Esophagus squamous epithelium (tissue), 5 donors: ENCODE measurements at regions not wholly inside any gene's neighbourhood (a gene's known extent, or its start where the extent isn't known, plus 50 kb on each side); places are given as distances from the start of the nearest gene placed in this dataset.

Experiments used
- DNase-seq: peaks from one replicate; lab custom pipeline; 2025; lab: John Stamatoyannopoulos, UW
- H3K27ac ChIP-seq, 4 donors: fragments of 200-600 bp; sonication (generic); one replicate each; pipeline ENCODE4 v1.5.1; 2016 to 2019; ENCODE audit warnings: mild to moderate bottlenecking in 1 of 4
- H3K27me3 ChIP-seq, 4 donors: fragments of 200-600 bp; sonication (generic); 1 replicate in 3 of 4; 2 replicates in 1 of 4; pipeline versions ENCODE4 v1.5.1 to v1.6.0; 2017 to 2021; ENCODE audit warnings: antibody characterized with exemption in 1 of 4
- H3K36me3 ChIP-seq, 3 donors: fragments of 200-600 bp; sonication (generic); one replicate each; pipeline ENCODE4 v1.5.1; 2016 to 2019
- H3K4me1 ChIP-seq, 3 donors: fragments of 200-600 bp; sonication (generic); one replicate each; pipeline ENCODE4 v1.5.1; 2017 to 2019
- H3K4me3 ChIP-seq, 4 donors: fragments of 200-600 bp; sonication (generic); 1 replicate in 3 of 4; 2 replicates in 1 of 4; pipeline ENCODE4 v1.5.1; 2016 to 2019; ENCODE audit warnings: mild to moderate bottlenecking in 2 of 4, moderate library complexity in 1 of 4
- H3K9me3 ChIP-seq, 3 donors: fragments of 200-600 bp; sonication (generic); one replicate each; pipeline ENCODE4 v1.5.1; 2016 to 2019
- POLR2A ChIP-seq, 4 donors: fragments of 450-650 bp; IDR thresholded peaks; one replicate each; pipeline ENCODE4 v1.6.1; 2017; ENCODE audit warnings: antibody characterized with exemption in 4 of 4, mild to moderate bottlenecking in 4 of 4, moderate library complexity in 3 of 4
- WGBS, 2 donors: methylation state at CpG; one replicate each; pipeline ENCODE4 v1.1.5; 2018; 5-methylcytosine and 5-hydroxymethylcytosine counted together
- intact Hi-C: fragments of 100-400 bp; cut with DNase I; formaldehyde crosslinking; loops from one replicate; pipeline ENCODE4 v1.15.0; 2022
- TF ChIP-seq, protein P1 (sequence below), 6 experiments: fragments of 450-650 bp in 4 of 6; fragments of 200-600 bp in 2 of 6; sonication (generic) in 2 of 6; IDR thresholded peaks; one replicate each; pipeline ENCODE4 v1.5.1; 2016 to 2019; ENCODE audit warnings: antibody characterized with exemption in 6 of 6, mild to moderate bottlenecking in 4 of 6, moderate library complexity in 4 of 6
- donor health status: DM: yes; HTN: yes; CAD: no.

DNA sequence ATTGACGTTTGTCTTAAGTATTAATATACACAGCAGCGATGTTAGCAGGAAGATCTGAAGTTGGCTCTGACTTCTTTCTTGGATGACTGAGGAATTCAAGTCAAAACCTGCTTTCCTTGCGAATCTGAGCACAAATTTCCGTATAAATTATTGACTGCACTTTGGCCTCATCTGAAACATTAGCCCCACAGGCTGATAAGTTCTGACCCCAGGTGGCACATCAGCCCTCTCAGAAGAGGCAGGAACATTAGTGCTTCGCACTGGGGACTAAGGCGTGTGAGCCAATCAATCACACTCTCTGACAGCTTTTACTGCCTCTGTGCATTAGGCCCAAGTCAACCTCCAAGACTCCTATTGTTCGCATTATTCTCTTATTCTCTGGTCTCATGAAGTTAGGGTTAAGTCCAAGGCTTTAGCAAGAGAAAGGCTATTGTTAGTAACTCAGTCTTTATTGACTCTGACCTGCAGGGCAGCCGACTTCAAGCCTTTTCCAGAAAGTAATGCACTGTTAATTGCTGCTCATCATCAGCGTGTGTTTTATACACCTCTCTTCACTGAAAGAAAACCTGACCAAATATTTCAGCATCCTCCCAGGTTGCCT, 84.2 kb downstream of the ZNF608 start:
- TF ChIP-seq, protein P1, sequence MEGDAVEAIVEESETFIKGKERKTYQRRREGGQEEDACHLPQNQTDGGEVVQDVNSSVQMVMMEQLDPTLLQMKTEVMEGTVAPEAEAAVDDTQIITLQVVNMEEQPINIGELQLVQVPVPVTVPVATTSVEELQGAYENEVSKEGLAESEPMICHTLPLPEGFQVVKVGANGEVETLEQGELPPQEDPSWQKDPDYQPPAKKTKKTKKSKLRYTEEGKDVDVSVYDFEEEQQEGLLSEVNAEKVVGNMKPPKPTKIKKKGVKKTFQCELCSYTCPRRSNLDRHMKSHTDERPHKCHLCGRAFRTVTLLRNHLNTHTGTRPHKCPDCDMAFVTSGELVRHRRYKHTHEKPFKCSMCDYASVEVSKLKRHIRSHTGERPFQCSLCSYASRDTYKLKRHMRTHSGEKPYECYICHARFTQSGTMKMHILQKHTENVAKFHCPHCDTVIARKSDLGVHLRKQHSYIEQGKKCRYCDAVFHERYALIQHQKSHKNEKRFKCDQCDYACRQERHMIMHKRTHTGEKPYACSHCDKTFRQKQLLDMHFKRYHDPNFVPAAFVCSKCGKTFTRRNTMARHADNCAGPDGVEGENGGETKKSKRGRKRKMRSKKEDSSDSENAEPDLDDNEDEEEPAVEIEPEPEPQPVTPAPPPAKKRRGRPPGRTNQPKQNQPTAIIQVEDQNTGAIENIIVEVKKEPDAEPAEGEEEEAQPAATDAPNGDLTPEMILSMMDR (IDR thresholded peaks at IDR 0.05) = no peak
- TF ChIP-seq POLR2A (IDR thresholded peaks at IDR 0.05) = no peak
- Histone ChIP-seq H3K4me1 (peaks cover 18 to 67% (median 48%) of the 10 kb centered on the region in 3 donors), H3K4me3 (no peak overlapping the region), H3K36me3 (no peaks in the 10 kb centered on the region), H3K27ac (peak overlapping the region in 2 of 4 donors; percentile 26 to 32), H3K9me3 (no peaks in the 10 kb centered on the region), H3K27me3 (no peaks in the 10 kb centered on the region)
- no peak for DNase-seq
- intact Hi-C loops = no loop called here
- WGBS, 2 donors = 38 to 58% methylated on average over 9 of the region's 9 CpGs

DNA sequence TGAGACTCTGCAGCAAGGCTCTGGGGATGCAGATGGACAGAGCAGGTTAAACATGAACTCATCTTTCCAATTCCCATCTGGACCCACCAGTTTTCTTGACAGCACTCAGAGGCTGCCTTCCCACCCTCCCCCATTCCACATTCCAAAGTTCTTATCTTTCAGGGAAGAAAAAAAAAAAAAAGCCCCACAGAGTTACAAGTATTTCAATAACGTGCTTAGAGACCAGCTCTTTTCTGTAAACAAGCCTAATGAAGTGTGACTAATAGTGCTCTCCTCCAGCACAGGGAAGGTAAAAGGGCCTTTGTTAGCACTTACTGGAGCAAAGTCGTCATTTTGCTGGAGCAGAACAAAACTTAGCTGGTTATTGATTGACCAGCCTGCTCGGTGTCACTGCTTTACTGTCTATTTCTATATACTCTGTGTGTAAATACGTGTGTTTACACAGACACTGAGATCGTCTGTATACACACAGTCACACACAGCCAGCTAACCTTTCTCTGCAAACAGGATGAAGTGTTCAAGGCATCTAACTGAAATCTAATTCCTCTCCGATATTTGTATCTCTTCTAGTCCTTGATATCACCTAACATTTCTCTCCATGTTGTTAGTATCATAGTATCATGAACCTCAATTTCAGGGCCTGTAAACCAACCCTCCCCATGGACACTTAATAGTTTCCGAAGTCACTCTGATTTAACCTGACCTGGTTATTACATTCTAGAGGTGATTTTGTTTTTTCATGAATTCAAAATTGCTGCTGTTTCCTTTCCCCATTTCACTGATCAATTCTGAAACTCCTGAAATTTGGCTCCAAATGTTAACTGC, 84.9 kb downstream of the ZNF608 start:
- no peaks in the 10 kb centered on the region for H3K36me3 ChIP-seq
- intact Hi-C loops = no loop called here
- DNase-seq = no peak
- H3K27me3 ChIP-seq = no peaks in the 10 kb centered on the region
- WGBS, 2 donors = 39 to 42% methylated on average over 7 of the region's 7 CpGs
- no peaks in the 10 kb centered on the region for H3K9me3 ChIP-seq
- no peak overlapping the region for H3K4me3 ChIP-seq
- H3K27ac ChIP-seq = peak overlapping the region in 3 of 4 donors; percentile 26 to 65 (median 32)
- TF ChIP-seq, protein P1 (IDR thresholded peaks at IDR 0.05) = no peak
- TF ChIP-seq POLR2A (IDR thresholded peaks at IDR 0.05) = no peak
- peaks cover 18 to 74% (median 48%) of the 10 kb centered on the region in 3 donors for H3K4me1 ChIP-seq

DNA sequence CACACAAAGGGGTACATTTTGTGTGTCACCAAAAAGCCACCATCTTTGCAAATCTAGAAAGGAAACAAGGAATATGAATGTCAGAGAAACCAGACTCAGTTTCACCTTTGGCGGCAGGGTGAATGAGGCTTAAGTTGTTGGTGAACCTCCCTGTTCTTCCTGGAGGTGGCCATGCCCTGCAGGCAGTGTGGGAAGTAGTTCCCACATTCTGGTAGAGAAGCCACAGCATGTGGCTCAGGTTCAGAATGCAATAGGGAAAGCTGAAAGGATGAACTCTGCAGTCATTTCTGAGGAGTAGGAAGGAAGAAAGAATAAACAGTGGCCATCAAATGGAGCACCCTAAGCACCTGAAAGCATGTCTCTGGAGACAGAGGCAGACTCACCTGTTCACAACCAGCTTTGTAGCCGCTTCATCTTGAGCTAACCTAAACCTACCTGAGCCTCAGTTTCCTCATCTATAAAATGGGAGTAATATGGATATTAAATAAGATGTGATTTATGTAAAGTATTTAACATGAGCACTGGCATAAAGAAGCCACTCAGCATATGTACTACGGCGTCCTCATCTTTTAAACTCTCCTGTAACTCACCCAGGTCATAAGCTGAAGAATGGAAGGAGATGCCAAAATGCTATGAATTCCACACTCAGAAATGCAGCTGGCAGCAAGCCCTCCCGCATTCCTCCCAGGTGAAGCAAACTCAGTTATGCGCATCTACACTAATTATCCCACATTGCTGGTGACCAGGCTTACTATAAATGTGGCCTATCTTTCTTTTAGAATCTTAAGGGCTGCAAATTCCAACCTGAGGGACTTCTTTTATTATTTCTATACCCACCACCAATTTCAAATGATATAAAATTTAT, 86.0 kb downstream of the ZNF608 start:
- peak overlapping the region in 3 of 4 donors; percentile 26 to 32 (median 26) for H3K27ac ChIP-seq
- no peak for TF ChIP-seq POLR2A (IDR thresholded peaks at IDR 0.05)
- TF ChIP-seq, protein P1 (IDR thresholded peaks at IDR 0.05) = no peak
- intact Hi-C loops = no loop called here
- WGBS, 2 donors = 61 to 76% methylated on average over 6 of the region's 6 CpGs
- no peaks in the 10 kb centered on the region for H3K9me3 ChIP-seq
- H3K27me3 ChIP-seq = no peaks in the 10 kb centered on the region
- DNase-seq = no peak
- H3K36me3 ChIP-seq = no peaks in the 10 kb centered on the region
- H3K4me1 ChIP-seq = peaks cover 18 to 85% (median 54%) of the 10 kb centered on the region in 3 donors
- H3K4me3 ChIP-seq = no peak overlapping the region

DNA sequence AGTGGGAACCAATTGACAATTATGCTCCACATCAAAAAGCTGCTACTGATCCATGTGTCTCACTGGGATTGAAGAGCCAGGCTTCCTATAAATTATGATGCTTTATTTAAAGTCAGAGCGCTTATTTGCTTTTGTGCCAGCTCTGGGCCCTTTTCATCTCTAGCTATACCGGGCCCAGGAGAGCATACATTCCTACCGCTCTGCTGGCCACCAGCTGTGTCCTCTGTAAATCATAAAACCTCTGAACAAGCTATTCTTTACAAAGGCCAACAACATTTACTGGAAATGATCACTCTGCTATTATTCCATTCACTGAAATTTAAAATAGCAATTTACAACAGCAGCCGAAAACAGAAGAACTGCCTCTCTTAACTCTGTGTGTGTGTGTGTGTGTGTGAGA, 86.6 kb downstream of the ZNF608 start:
- TF ChIP-seq POLR2A (IDR thresholded peaks at IDR 0.05) = no peak
- TF ChIP-seq, protein P1 (IDR thresholded peaks at IDR 0.05) = no peak
- 78 to 85% methylated on average over 4 of the region's 4 CpGs for WGBS, 2 donors
- intact Hi-C loops = no loop called here
- no peaks in the 10 kb centered on the region for H3K27me3 ChIP-seq
- no peaks in the 10 kb centered on the region for H3K36me3 ChIP-seq
- DNase-seq = no peak
- H3K4me3 ChIP-seq = no peak overlapping the region
- peaks cover 18 to 91% (median 59%) of the 10 kb centered on the region in 3 donors for H3K4me1 ChIP-seq
- H3K9me3 ChIP-seq = no peaks in the 10 kb centered on the region
- H3K27ac ChIP-seq = peak overlapping the region in 1 of 4 donors; percentile 8
